ENCODE measurements at regions not wholly inside any gene's neighbourhood (a gene's known extent, or its start where the extent isn't known, plus 50 kb on each side); places are given as distances from the start of the nearest gene placed in this dataset.

- TF ChIP-seq EZH2 (IDR thresholded peaks at IDR 0.05; ENCODE audit: borderline replicate concordance, low read depth, low read length, poor library complexity, severe bottlenecking) (no peak), CTCF (conservative IDR thresholded peaks at IDR 0.05; ENCODE audit: low read depth, low read length) (no peak)
Observed at GRCh38 chr9:91043811-91044175, 242.2 kb downstream of the SYK start.
